GM19463 (cell line): ENCODE measurements at regions not wholly inside any gene's neighbourhood (a gene's known extent, or its start where the extent isn't known, plus 50 kb on each side); places are given as distances from the start of the nearest gene placed in this dataset.
"Not testable (repeated sequence)": the region's sequence is repeated elsewhere in the genome, so short reads cannot be mapped to it uniquely, and the experiment has no call there.

Source experiments
- ATAC-seq: cut with Tn5 transposase; IDR thresholded peaks from one replicate; pipeline ENCODE4 v1.9.1; 2021; ENCODE audit warnings: mild to moderate bottlenecking, moderate library complexity; ENCODE audit not compliant: unreplicated experiment

DNA sequence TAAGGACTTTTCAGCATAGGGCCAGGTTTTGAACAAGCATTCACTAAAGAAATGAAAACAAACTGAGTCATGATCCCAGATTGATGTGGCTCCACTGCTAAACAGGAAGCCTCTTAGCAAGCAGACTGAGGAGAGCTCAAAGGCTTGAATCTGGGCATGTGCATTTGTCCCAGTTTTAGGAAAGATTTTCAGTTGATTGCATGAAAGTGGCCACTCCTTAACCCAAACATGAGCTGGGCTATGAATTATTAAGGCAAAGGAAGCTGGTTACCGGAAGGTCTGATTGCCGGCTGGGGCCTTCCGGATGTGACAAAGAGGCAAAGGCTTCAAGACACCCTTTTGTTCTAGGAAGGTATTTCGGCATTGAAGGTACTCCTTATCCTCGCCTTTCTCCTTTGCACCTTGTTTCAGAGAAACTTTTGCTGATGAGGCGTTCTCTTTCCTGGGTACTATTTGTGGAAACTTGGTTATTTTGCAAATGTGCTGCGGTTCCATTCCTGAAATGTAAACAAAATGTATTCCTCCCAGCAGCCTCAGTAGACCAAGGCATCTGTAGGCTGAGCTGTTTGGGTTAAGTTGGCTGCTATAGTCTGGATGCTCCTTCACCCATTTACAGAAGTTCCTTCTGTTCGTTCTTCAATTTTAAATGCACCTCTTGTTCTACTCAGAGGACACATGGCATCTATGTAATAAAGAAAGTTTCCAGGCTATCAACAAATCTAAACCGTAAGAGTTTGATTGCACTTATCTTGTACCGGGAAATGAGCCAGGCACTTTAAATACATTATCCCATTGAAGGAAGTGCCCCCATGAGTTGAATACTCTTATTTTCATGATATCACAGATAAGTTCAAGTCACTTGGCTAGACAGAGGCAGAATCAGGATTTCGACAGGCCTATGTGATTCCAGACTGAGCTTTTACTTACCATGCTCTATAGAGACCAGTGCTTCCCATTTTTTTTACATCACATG is 115.6 kb upstream of the METAP2 start:
- no peak for ATAC-seq

DNA sequence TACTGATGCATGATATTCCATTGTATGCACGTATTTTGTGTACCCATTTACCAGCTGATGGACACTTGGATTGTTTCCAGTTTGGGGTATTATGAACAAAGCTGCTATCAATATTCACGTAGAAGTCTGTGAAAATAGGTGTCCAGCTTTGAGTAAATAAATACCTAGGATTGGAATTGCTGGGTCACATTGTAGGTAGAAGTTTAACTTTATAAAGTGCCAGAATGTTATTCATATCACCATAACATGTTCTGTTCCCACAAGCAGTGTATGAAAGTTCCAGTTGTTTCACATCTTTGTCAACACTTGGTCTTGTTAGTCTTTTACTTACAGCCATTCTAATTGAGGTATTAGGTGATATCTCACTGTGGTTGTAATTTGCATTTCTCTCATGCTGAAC is 108.0 kb upstream of the METAP2 start:
- no peak for ATAC-seq

DNA sequence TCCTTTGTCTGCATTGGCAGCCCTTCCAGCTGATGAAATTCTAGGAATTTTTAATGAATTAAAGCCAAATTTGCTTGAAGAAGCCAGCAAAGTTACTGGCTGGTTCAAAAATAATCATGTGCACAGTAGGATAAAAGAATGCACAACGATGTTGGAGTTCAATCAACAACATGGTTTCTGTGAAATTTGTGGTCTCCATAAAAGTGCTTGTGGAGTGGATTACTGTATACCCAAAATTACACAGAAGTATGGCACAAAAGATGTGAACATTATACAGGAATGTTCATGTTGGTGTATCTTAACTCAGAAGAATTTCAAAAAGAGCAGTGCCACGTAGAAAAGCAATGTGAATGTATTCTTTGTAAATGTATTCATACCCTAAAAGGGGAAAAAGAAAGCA is 105.0 kb upstream of the METAP2 start:
- no peak for ATAC-seq

GRCh38 chr12:95371571-95371970 is 102.4 kb upstream of the METAP2 start:
- no peak for ATAC-seq

DNA sequence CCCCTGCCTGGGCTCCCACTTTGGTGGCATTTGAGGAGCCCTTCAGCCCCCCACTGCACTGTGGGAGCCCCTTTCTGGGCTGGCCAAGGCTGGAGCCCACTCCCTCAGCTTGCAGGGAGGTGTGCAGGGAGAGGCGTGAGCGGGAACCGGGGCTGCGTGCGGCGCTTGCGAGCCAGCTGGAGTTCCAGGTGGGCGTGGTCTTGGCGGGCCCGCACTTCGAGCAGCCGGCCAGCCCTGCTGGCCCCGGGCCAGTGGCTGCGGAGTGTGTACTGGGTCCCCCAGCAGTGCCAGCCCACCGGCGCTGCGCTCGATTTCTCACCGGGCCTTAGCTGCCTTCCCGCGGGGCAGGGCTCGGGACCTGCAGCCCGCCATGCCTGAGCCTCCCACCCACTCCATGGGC is 94.5 kb upstream of the METAP2 start:
- ATAC-seq, result not testable (repeated sequence)

GRCh38 chr12:95380334-95380733 is 93.6 kb upstream of the METAP2 start:
- ATAC-seq, result not testable (repeated sequence)

DNA sequence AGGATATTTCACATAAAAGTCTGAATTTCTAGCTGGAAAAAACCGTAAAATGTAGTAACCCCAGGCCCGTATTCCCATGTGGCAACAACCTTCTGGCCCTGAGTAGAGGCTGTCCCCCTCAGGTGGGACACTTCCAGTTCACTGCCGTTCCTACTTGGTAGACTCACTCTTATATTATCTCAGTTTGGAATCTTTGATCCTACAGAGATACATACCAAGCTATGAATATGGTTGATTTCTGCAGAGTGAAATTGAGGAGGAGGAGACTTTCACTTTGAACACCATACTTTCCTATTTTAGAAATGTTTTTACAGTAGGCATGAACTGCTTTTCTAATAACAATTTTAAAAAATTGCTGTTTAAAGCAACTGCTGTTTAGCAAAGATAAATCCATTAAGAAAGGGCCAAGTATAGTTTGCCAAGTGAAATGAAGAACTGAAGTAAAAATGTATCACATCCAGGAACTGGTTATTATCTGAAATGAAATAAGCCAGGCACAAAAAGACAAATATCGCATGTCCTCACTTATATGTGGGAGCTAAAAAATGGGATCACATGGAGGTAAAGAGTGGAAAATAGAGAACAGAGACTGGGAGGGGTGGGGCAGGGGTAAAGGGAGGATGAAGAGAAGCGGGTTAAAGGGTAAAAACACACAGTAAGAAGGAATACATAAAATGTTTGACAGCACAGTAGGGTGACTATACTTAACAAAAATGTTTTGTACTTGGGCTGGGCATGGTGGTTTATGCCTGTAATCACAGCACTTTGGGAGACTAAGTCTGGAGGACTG is 92.8 kb upstream of the METAP2 start:
- ATAC-seq, result no peak

- ATAC-seq, result not testable (repeated sequence)
These were observed 90.0 kb upstream of the METAP2 start for GRCh38 chr12:95383920-95384319.

- no peak for ATAC-seq
These were observed 89.2 kb upstream of the METAP2 start for GRCh38 chr12:95384785-95385184.

DNA sequence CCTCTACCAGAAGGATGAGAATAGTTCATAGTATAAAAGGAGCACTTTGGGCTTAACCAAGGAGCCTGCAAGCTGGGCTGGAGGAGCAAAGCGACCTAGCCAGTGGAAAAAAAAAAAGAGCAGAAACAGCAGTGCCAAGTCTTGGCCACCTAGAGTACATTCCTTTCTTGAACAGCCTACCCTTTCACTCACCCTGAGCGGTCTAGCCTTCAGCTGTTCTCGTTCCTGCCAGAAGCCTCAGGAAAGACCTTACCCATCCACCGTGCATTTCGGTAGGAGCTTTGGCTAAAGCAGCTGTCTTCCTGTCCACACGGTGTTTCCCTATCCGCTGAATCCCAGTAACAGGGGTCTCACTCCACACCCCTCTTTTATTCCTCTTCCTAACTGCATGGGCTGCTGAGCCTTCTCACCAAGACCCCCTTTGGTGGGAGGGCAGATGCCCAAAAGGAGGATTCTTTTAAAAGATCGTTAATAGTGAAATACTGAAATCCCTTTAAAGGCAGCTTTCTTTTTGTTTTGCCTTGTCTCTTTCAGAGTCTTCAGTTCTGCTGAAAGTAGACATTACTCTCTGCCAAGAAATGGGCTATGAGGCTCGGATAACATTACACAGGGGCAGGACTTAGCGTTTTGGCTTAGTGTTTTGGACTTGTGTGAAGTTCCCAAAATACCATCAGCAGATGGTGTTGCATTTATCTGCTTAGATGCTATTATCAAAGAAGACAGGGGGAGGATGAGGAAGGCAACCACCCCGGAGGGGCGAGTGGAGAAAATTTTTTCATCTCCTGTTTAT is 88.5 kb upstream of the METAP2 start:
- ATAC-seq, result no peak

GRCh38 chr12:95386051-95386450 is 87.9 kb upstream of the METAP2 start:
- no peak for ATAC-seq

- not testable (repeated sequence) for ATAC-seq
These were observed 85.7 kb upstream of the METAP2 start for GRCh38 chr12:95388260-95388659.

DNA sequence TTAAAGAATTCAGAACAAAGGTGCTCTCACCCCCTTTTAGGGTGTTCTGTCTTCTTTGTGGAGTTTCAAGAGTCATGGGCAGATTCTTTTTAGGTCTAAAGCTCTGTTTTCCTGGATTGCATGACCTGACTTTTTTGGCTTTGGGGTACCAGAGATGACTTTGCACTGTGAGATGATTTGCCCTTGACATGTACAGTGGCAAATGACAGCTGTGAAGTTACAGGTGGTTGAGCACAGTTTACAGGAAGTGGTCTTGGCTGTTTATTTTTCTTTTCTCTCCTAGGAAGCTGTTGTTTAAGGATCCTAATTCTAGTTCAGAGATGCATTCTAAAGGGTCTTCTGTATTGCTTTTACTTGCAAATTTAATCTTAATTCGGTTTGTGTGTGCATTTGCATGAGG is 83.8 kb upstream of the METAP2 start:
- peak; percentile 48 for ATAC-seq

- no peak for ATAC-seq
These were observed 83.0 kb upstream of the METAP2 start for GRCh38 chr12:95390932-95391331.

DNA sequence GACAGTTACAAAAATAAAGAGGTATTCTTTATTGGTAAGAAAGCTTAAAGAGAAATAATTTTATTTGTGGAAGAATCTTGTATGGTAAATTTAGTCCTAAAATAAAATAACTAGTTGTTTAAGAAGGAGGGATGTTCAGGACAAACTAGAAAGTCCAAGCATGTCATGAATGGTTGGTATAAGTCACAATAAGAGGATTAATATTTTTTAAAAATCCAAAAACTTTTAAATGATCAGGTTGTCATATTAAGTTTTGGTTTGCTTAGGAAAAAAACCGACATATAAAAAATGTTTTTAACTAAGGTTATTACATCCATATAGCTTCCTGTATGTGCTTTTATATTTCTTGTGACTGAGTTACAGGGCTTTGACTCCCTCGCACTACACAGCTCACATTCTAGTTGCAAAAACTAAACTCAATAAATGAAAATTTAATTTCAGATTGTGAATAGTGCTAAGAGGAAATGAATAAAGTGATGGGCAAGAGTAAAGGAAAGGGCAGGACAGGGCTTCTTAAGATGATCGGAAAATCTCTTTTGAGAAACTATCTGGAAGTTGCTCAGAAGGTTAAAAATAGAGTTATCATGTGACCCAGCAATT is 80.7 kb upstream of the METAP2 start:
- ATAC-seq, result no peak

GRCh38 chr12:95395696-95396095 is 78.3 kb upstream of the METAP2 start:
- ATAC-seq, result no peak

DNA sequence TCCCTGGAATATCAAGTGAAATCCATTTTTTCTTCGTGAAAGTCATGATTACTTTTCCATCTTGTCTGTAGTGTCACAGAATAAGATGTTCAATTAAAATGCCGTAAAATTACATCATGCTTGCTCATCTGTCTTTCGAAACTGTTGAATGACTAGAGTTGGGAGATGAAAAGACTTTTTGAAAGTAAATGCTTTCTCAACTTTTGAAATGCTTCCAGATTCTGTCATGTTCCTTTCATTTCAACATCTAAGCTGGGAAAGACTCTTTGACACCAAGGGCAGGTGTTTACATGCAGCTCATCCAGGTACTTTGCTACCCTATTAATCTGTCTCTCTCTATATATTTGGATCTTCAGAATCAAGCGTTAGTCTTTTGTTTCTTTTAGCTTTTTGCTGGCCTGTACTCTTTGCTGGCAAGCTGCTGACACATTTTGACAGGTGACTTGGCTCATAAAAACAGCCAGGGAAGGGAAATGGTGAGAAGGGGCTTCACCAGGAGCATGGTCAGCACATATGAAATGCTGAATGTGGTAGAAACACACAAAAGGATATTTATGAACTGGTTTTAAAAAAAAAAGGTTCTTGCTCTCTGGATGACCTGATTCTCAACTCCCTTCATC is 77.0 kb upstream of the METAP2 start:
- ATAC-seq, result no peak

GRCh38 chr12:95397571-95397970 is 76.4 kb upstream of the METAP2 start:
- ATAC-seq, result no peak

GRCh38 chr12:95402096-95402495 is 71.9 kb upstream of the METAP2 start:
- ATAC-seq, result no peak

- no peak for ATAC-seq
These were observed 65.8 kb upstream of the METAP2 start for GRCh38 chr12:95408201-95408600.
